Gastrocnemius medialis (tissue), 4 donors: ENCODE measurements at regions not wholly inside any gene's neighbourhood (a gene's known extent, or its start where the extent isn't known, plus 50 kb on each side); places are given as distances from the start of the nearest gene placed in this dataset.

Experiments used
- POLR2A ChIP-seq, 2 donors: fragments of 450-650 bp; IDR thresholded peaks; one replicate each; pipeline ENCODE4 v1.6.1; 2017; ENCODE audit warnings: antibody characterized with exemption in 2 of 2, mild to moderate bottlenecking in 2 of 2, moderate library complexity in 2 of 2
- TF ChIP-seq, protein P1 (sequence below), 5 experiments: fragments of 450-650 bp in 3 of 5; fragments of 200-600 bp in 2 of 5; sonication (generic) in 2 of 5; IDR thresholded peaks in 4 of 5; conservative IDR thresholded peaks in 1 of 5; 1 replicate in 4 of 5; 2 replicates in 1 of 5; pipeline ENCODE4 v1.5.1; 2016 to 2019; ENCODE audit warnings: antibody characterized with exemption in 5 of 5, mild to moderate bottlenecking in 3 of 5, moderate library complexity in 3 of 5

DNA sequence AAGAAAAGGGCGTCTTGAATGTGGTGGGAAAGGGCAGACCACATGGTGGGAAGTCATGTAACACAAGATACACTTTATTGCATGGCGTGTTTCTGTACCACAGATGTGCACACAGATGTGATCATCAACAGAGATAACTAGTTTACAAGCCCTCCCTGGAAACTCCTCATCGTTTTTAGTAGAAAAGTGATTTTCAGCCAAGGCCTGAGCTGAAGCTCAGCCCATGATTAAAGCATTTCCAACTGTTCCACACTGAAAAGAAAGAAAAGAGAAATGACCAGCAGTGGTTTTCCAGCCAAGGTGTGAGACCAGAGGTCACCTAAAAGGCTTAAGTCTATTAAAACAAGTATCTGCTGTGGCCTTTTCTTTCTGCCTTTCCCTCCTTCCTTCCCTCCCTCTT lies 463.9 kb upstream of the JAG1 start:
- TF ChIP-seq, protein P1, sequence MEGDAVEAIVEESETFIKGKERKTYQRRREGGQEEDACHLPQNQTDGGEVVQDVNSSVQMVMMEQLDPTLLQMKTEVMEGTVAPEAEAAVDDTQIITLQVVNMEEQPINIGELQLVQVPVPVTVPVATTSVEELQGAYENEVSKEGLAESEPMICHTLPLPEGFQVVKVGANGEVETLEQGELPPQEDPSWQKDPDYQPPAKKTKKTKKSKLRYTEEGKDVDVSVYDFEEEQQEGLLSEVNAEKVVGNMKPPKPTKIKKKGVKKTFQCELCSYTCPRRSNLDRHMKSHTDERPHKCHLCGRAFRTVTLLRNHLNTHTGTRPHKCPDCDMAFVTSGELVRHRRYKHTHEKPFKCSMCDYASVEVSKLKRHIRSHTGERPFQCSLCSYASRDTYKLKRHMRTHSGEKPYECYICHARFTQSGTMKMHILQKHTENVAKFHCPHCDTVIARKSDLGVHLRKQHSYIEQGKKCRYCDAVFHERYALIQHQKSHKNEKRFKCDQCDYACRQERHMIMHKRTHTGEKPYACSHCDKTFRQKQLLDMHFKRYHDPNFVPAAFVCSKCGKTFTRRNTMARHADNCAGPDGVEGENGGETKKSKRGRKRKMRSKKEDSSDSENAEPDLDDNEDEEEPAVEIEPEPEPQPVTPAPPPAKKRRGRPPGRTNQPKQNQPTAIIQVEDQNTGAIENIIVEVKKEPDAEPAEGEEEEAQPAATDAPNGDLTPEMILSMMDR (IDR thresholded peaks at IDR 0.05 in 4 of 5, conservative IDR thresholded peaks at IDR 0.05 in 1 of 5), result no peak
- TF ChIP-seq POLR2A (IDR thresholded peaks at IDR 0.05), result no peak
